Stimulated activated CD8-positive, alpha-beta memory T cell treated with anti-CD3 and anti-CD28 coated beads, Interleukin-4, amount 100 ng/mL, for 1 hour (primary cell): ENCODE measurements at regions not wholly inside any gene's neighbourhood (a gene's known extent, or its start where the extent isn't known, plus 50 kb on each side); places are given as distances from the start of the nearest gene placed in this dataset.

Experiments
- DNase-seq, 2 donors: peaks; one replicate each; pipeline ENCODE4 v3.0.0-alpha.2; 2020; ENCODE audit warnings: low read depth in 2 of 2, low spot score in 1 of 2

DNA sequence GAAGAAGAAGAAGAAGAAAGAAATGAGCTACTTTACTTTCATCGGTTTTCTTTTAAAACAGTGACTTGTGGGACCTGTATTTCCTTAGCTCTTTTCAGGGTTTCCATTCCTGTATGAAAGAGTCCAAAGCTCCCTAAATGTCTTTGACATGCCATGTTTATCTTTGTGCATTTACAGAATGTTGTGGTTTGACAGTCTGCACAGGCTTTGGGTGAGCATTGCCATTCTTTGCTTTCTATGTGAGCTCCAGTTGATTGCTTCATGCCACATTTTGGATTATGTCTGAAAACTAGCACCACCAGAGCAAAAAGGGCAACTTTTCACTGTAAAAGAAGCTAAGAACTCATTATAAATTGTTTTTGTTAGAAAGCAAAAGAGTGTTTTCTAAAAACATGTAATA is 733.4 kb downstream of the TLE4 start:
- DNase-seq = no peak

DNA sequence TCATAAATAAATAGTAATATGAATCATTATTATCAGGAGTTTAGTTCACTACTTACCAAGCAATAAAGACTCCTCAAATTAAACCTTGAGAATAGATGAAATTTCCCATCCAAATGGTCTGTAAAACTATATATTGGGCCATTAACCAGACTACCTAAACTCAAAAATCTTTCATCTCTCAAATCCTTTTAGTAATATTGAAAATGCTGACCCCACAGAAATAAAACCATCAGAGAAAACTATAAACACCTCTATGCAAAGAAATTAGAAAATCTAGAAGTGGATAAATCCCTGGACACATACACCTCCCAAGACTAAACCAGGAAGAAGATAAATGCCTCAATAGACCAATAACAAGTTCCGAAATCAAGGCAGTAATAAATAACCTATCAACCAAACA is 723.2 kb downstream of the TLE4 start:
- DNase-seq = no peak

DNA sequence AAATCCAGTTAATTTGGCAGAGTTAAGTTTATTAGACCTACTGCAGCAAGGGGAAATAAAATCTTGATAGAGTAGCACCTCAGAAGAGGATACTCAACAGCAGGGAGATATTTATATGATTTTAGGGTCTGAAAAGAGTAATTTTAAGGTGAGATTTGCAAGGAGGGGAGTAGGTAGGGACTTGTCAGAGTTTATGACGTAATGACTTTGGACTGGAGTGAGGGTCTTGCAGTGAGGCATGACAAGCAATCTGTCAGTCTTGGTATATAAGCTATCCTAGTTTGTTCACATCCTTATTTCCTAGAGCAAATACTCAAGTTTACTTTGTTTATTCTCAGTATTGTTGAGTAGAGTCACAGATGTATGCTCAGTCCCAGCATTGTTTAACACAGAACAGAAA is 722.6 kb downstream of the TLE4 start:
- no peak for DNase-seq

DNA sequence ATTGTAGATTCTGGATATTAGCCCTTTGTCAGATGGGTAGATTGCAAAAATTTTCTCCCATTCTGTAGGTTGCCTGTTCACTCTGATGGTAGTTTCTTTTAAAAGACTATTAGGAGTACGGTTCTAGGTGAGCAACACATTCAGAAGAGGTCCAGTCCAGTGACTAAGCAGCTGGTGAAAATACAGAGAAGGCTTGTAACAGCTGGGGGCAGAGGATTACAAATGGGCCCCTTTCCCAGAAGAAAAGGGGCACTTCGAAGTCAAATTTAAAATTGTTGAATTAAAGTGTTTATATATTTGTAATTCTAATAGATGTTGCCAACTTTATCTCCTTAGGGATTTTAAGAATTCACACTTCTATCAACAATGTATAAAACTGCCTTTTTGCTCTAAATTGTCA is 720.5 kb downstream of the TLE4 start:
- DNase-seq = no peak

DNA sequence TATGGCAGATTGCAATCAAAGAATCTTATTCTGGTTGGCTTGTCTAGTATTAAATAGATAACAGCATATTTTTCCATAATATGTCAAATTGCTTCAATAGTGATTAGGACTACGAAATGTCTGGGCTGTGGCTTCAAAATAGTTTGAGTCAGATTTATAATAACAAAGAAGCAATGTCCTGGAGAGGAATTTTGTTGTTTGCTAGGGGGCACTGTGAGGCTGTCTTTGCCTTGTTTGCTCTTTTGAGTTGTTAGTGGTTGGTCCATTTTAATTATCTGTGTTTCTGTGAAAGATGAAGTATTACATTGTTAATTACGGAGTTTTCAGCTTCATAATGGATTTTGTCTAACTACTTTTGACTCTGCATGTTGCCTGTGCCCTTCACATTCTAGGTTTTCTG is 713.6 kb downstream of the TLE4 start:
- DNase-seq = no peak

DNA sequence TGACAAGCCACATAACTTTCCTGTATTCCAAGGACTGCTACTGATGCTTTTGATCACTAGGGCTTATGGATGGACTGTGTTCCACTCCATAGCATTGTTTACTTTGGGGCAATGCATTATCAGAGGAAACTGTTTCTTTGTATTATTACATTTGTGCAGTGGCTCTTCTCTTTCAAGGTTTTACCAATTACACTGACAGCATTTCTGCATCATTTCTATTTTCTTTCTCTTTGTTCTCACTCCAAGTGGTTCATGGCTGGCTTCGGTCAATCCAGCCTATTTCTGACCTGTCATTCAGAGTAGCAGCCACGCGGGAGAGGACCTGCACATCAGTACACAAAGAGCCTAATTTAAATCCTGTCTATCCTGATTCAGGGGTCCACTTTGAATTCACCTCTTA is 711.0 kb downstream of the TLE4 start:
- no peak for DNase-seq

DNA sequence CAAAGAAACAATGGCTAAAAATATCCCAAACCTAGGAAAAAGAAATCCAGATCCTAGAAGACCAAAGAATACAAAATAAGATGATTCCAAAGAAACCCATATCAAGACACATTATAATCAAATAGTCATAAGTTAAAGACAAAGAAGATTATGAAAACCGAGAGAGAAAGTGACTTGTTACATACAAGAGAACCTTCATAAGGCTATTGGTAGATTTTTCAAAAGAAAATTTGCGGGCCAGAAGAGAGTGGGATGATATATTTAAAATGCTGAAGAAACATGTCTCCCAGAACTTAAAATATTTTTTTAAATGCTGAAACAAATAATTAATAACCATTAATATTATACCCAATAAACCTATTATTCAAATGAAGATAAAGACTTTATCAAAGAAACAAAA is 687.3 kb downstream of the TLE4 start:
- no peak for DNase-seq

DNA sequence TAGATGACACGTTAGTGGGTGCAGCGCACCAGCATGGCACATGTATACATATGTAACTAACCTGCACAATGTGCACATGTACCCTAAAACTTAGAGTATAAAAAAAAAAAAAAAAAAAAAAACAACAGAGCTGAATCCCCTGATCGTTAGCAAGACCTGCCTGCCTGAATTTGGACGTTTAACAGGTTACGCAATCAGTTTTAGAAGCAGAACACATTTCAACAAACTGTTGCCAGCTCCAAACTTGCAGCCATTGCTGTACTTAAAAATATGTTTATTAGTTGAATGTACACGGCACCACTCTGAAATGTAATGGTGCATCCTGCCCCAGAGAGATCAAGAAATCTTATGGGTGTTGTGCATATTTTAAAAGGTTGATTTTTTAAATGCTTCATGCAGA is 680.0 kb downstream of the TLE4 start:
- DNase-seq = no peak

DNA sequence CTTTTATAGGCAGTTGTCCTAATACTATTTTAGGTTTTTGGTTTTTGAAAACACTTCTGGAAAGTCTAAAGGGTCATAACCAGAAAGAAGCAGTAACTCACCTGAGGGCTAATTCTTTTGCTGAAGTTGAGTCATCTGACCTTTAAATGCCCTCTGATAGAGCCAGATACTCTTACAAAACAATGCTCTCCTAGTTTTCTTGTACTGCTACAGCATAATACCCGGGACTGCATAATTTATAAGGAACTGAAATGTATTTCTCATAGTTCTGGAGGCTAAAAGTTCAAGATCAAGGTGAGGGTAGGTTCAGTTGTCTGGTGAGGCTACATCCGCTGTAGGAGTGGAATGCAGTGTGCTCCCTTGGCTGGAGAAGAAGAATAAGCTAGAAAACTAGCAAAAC is 670.3 kb downstream of the TLE4 start:
- no peak for DNase-seq

DNA sequence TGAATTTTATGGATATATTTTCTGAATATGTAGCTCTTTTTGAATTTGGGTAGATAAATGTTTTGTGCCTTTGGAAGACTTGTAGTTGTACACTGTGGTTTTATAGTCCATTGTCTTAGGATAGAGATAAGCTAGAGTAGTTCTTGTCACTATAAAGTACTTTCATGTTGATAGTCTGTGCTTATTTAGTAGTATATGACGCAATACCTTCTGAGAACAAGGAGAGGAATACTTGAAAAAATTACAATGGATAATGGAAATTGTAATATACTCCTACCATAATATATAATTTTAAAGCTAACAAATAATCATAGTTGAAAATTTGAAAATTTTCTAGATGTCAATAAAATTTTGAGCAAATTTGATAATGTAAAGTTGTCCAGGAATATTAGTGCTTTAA is 664.0 kb downstream of the TLE4 start:
- no peak for DNase-seq

DNA sequence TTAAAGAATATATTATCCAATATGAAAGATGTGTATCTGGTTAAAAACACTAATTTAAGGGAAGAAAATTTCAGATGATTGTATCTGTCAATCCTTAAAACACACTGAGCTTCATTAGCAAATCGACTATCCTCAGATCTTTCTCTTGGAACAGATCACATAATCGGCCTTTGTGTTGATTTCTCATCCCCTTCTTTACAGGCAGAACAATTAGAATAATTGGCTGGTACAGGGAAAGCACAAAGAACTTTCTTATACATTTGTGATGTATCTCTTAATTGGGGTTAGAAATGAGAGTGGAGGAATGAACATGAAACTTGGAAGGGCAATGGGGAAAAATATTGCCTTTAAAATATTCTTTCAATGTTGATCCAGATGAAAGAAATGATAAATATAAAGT is 662.1 kb downstream of the TLE4 start:
- no peak for DNase-seq

DNA sequence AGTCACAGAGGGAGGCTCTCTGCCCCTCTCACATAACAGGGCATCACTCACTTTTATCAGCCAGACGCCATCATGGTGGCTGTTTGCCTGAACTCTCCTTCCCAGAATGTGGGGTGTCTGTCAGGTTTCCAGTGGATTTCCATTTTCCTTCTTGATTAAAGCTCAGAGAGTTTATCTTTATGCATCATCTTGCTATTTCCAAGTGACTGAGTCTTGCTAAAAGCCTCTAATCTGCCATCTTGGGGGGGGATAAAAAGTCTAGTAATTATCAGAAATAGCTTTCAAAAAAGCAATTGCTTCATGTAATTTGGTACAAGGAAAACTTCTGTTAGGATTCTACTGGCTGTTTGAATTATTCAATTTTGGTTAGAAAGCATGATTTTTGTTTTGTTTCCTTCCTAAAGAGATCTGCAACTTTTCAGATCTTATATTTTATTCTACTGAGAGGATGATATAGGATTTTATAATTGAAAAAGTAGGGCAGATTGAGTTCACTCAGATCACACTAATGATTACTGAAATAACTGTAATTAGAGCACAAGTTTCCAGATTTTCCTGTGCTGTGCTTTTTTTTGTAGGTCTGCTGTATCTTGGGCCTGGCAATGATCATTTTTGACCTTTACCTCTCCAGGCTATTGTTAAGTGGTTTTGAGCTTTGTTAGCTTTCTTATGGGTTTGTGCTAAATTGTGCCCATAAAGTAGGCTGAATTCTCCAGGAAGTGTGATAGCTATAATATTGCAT is 661.5 kb downstream of the TLE4 start:
- no peak for DNase-seq

DNA sequence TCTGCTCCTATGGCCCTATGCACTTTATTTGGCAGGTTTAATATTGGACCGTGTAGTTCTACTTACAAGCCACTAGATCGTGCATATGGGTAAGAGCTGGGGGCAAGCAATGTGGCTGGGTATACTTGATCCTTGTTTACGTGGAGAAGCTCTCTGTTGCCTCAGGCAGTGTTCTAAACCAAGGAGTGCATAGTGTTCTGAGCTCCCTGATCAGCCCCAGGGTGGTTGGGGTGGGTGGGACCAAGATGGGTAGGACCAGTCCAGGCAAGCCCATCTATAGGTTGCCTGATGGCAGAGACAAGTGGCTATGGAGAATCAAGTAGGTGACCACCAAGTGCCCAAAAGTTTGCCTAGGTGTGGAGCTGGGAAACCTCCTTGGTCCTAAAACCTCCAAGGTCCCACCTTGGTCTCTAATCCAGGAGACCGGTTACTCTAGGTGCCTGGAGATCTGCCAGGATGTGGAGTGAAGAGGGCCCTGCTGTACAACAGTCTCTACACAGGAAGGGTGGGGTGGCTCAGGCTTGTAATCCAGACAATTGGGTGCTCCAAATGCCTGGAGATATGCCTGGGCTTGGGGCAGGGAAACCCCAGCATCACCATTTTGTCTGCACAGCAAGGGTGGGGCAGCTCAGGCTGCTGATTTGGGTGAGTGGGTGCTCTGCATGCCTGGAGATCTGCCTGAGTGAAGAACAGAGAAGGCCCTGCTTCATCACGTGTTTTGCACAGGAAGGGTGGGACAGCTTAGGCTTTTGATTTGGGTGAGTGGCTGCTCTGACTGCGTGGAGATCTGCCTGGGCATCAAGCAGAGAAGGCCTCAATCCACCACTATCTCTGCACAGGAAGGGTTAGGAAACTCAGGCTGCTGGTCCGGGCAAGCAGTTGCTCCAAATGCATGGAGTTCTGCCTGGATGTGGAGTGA is 659.8 kb downstream of the TLE4 start:
- DNase-seq = no peak

DNA sequence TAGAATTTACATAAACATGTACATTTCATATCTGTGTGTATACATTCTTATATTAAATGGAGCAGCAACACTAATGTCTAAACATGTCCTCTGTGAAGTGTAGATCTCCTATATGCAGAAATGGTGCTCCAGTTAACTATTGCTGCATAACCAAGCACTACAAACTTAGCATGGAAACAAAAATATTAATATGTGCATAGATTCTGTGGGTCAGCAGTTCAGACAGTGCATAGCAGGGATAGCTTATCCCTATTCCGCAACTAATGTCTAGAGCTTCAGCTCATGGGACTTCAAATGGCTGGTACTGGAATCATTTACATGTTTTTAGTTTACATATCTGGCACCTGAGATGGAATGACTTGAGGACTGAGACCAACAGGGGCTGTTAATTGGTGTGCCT is 652.1 kb downstream of the TLE4 start:
- no peak for DNase-seq

DNA sequence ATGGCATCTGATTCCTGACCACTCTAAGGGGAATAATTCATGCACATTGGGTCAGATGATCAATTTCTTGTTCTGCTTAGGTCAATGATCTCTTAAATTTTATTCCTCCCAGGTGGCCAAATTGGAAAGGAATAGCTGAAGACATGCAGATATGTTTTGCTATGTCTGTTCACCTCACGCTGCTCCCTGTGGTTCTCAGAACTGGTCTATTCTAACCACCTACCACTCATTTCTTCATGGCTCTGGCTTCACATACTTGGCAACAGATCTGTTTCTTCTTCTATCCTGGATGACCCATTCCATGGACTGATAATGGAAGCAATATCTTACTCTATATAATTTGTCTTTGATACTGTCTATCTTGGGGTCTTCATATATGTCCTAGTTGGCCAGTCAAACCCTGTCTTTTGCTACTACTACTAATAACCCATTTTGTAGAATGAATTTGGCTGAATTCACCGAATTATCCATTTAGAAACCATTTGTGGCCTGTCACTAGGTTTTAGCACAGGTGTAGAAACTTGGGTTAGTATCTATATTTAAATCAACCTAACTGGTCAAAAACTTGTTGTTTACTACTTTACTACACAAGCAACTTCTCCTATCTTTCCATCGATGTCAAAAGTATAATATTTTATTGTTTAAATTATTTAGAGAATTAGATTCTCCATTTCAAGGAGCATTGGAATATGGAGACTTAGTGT is 650.9 kb downstream of the TLE4 start:
- DNase-seq = no peak

DNA sequence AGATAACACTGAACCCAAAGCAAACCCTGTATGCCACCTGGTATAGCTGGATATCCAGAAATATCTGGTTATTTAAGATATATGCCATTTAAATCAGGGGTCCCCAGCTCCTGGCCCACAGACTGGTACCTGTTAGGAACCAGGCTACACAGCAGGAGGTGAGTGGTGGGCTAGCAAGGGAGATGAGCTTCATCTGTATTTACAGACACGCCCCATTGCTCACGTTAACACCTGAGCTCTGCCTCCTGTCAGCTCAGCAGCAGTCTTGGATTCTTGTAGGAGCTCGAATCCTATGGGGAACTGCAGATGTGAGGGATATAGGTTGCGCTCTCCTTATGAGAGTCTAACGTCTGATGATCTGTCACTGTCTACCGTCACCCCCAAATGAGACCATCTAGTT is 646.6 kb downstream of the TLE4 start:
- DNase-seq = no peak

DNA sequence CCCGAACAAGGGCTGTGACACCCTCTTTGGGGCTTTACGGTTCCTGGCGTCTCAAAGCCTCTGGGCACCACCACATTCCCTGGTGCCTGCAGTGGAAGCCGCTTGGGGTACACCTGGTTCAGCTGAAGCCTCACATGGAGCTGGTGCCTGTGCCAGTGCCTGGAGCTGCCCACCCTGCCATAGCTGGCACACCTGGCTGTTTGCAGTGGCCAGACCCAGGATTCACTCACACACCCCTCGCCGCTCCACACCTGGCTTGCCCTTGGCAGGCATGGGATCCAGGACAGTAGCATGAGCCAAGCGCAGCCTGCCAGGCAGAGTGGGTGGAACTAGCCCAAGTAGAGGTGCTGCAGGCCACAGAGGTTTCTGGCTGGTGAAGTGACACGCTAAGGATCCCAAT is 641.8 kb downstream of the TLE4 start:
- DNase-seq = no peak

DNA sequence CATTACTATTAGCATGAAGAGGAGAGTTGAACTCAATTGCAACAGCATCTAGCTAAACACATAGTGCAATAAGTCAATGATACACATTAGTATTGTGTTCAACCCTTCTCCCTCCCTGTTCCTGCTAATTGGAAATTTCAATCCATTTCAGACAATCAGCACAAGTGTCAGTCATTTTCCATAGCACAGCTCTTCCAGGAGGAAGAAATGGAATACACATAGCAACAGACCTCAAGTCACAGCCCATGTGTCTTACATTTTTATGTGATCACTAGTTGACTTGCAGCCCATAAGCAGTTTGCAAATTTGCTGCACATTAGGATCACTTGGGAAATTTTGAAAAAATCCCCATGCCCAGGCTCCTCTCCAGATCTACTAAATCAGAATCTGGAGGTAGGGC is 636.9 kb downstream of the TLE4 start:
- no peak for DNase-seq

DNA sequence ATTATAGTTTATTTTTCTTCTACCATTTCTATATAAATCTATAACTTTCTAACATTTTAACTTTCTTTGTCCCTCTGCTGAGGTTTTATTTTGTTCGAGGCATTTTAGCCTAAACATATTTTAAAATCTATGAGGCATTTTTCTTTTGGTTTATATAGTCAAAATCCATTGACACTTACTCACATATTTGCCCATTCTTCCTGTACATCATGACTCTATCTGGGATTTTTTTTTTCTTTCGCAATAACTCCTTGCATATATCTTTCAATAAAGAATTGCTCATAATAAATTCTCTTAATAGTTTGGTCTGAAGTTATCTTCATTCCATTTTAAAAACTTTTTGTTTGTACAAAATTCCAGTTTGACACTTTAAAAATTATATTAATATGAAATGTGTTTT is 632.3 kb downstream of the TLE4 start:
- no peak for DNase-seq

DNA sequence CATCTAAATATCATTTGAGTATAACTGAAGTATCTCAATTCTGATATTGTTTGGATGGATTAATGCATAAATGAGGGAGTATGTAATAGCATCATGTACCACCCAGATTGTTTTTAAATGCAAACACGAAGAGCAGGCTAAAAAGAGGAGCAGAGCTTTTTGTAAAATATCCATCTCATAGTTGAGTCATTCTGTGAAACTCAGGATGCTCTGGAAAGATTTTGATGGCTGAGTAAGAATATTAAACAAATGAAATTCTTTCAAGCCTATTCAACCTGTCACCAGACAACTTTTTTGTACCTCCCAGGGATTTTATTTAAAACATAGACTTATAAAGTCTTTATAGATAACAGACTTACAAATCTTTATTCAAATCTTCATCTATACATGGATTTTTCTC is 625.9 kb downstream of the TLE4 start:
- no peak for DNase-seq

DNA sequence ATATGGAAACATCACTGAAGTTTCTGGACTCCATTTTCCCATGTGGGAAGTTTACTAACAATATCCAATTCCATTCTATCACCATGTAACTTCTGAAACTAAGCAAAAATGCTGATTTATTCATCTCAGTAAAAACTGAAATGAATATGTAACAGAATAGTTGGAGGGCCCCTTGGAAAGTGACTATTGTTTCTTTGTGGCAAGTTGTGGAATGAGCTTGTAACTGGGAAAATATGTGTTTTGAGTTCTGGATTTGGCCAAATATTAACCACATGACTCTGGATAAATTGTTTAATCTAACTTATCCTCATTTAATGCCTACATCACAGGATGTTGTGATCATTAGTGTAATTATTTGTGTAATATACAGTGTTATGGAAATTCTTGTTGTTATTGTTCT is 619.3 kb downstream of the TLE4 start:
- DNase-seq = no peak

DNA sequence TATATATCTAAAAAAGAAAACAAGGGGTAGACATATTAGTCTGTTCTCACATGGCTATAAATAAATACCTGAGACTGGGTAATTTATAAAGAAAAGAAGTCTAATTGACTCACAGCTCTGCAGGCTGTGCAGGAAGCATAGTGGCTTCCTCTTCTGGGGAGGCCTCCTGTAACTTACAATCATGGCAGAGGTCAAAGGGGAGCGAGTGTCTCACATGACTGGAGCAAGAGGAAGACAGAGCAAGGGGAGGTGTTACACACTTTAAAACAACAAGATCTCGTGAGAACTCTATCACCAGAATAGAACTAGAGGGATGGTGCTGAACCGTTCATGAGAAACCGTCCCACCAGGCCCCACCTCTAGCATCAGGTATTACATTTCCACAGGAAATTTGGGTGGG is 616.8 kb downstream of the TLE4 start:
- no peak for DNase-seq
